BLaER1 treated with 17β-estradiol and CSF1 and Interleukin-3, amounts not matched to agents 10 nM and 100 nM (cell line): ENCODE measurements at regions not wholly inside any gene's neighbourhood (a gene's known extent, or its start where the extent isn't known, plus 50 kb on each side); places are given as distances from the start of the nearest gene placed in this dataset.

Experiments
- H3K27ac ChIP-seq, 11 experiments: shearing (Covaris generic); formaldehyde crosslinking; 2 replicates each; pipeline ENCODE4 v1.8.1; 2022
- H3K27me3 ChIP-seq, 11 experiments: shearing (Covaris generic); formaldehyde crosslinking; 2 replicates each; pipeline ENCODE4 v1.8.1; 2022
- H3K36me3 ChIP-seq, 11 experiments: shearing (Covaris generic); formaldehyde crosslinking; 2 replicates each; pipeline ENCODE4 v1.8.1; 2022
- H3K4me1 ChIP-seq, 10 experiments: shearing (Covaris generic); formaldehyde crosslinking; 2 replicates each; pipeline ENCODE4 v1.8.1; 2022
- H3K4me2 ChIP-seq, 11 experiments: shearing (Covaris generic); formaldehyde crosslinking; 2 replicates each; pipeline ENCODE4 v1.8.1; 2022
- H3K4me3 ChIP-seq, 10 experiments: shearing (Covaris generic); formaldehyde crosslinking; 2 replicates each; pipeline ENCODE4 v1.8.1; 2022
- H3K9ac ChIP-seq, 11 experiments: shearing (Covaris generic); formaldehyde crosslinking; 2 replicates each; pipeline ENCODE4 v1.8.1; 2022
- H3K9me3 ChIP-seq, 11 experiments: shearing (Covaris generic); formaldehyde crosslinking; replicated peaks in 1 of 11; 2 replicates each; pipeline ENCODE4 v1.8.1; 2022
- H4K20me1 ChIP-seq, 11 experiments: shearing (Covaris generic); formaldehyde crosslinking; 2 replicates each; pipeline ENCODE4 v1.8.1; 2022
- Cebpa-rat ChIP-seq, 11 experiments: shearing (Covaris generic); IDR thresholded peaks; 2 replicates each; pipeline ENCODE4 v1.8.1; 2022

DNA sequence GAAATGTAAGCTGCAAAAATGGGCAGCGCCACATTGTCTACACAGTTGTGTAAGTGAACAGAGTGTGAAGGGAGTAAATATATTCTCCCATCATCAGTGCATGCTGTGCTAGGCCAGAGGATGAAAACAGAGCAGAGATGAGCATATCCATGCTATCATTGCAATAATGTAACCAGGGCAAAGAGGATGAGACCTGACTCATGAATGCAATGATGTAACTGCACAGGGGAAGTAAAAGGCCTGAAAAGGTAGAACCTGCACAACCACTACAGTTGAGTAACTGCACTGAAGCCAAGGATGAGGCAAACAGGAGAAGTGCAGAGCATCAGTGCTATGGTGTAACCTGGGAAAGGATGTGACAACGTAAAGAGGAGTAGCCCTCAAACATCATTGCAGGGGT, 220.4 kb upstream of the FAM47C start:
- Histone ChIP-seq H4K20me1 (no peaks in the 10 kb centered on the region), H3K27me3 (peaks cover 15 to 76% (median 46%) of the 10 kb centered on the region in 11 experiments; a peak in 19 of 22 replicates), H3K4me2 (no peak overlapping the region), H3K4me3 (no peak overlapping the region), H3K36me3 (no peaks in the 10 kb centered on the region), H3K9ac (no peak overlapping the region), H3K9me3 (peaks cover 0 to 5% (median 0%) of the 10 kb centered on the region in 11 experiments; a peak in 1 of 22 replicates), H3K4me1 (peaks cover 0 to 9% (median 0%) of the 10 kb centered on the region in 10 experiments; a peak in 4 of 20 replicates), H3K27ac (no peak overlapping the region)
- TF ChIP-seq Cebpa-rat (IDR thresholded peaks at IDR 0.05), result no peak

DNA sequence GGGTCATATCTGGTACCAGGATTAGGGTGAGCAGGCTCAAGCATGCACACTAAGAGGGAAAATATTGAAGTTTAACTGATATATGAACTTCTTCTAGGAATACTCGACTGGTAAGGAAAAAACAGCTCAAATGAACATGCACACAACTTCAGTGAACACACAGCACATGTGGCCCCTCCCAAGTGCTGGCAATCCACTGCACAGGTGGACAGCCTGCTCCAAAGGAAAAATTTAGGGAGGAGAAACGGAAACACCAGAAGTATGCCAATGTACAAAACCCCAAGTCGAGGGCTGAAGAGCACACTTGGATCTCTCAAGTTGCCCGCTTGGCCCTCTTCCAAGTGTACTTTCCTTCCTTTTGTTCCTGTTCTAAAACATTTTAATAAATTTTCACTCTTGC, 205.0 kb upstream of the FAM47C start:
- H3K4me1 ChIP-seq, result peaks cover 0 to 10% (median 0%) of the 10 kb centered on the region in 10 experiments; a peak in 6 of 20 replicates
- H3K9ac ChIP-seq, result no peak overlapping the region
- H3K27me3 ChIP-seq, result peaks cover 30 to 99% (median 69%) of the 10 kb centered on the region in 11 experiments; a peak in 21 of 22 replicates
- H3K9me3 ChIP-seq, result no peaks in the 10 kb centered on the region
- H3K4me3 ChIP-seq, result no peak overlapping the region
- no peaks in the 10 kb centered on the region for H4K20me1 ChIP-seq
- H3K36me3 ChIP-seq, result no peaks in the 10 kb centered on the region
- no peak for TF ChIP-seq Cebpa-rat (IDR thresholded peaks at IDR 0.05)
- H3K4me2 ChIP-seq, result no peak overlapping the region
- no peak overlapping the region for H3K27ac ChIP-seq

DNA sequence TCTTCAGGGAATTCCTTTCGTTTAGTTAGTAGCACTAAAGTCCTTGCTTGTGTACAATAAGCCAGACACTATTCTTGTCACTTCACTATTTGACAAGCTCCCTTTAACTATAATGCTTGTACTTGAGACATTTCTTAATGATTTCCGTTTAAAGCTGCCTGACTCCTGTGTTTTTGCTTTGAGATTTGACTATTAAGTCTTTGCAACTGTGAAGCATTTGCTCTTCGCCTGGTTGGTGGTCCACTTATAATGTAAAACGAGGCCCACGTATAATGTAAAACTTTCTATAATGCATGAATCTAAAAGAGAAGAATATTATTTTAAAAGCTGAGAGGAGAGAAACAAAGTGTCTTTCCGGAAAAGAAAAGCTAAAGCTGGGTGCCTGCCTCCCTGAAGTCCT, 204.1 kb upstream of the FAM47C start:
- no peaks in the 10 kb centered on the region for H4K20me1 ChIP-seq
- peaks cover 30 to 99% (median 76%) of the 10 kb centered on the region in 11 experiments; a peak in 21 of 22 replicates for H3K27me3 ChIP-seq
- H3K36me3 ChIP-seq, result no peaks in the 10 kb centered on the region
- H3K4me2 ChIP-seq, result no peak overlapping the region
- H3K9ac ChIP-seq, result no peak overlapping the region
- no peak overlapping the region for H3K4me3 ChIP-seq
- H3K27ac ChIP-seq, result no peak overlapping the region
- no peak for TF ChIP-seq Cebpa-rat (IDR thresholded peaks at IDR 0.05)
- H3K4me1 ChIP-seq, result peaks cover 0 to 1% (median 0%) of the 10 kb centered on the region in 10 experiments; a peak in 2 of 20 replicates
- no peaks in the 10 kb centered on the region for H3K9me3 ChIP-seq

DNA sequence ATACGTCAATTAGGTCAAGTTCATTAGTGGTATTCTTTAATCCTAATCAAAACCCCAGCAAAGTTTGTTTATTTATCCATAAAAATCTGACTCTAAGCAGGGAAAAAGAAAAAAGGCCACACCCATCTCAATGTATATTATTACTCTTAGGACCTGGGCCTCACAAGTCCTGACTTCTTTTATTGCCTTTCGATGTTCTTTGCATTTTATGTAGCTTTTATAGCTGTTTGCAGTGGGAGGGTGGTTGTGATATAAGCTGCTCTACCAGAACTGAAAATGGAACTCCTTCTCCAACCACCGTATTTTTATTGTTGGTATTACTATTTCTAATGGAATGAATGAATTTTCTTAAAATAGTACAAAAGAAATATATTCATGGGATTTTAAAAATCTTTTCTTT, 163.3 kb upstream of the FAM47C start:
- peaks cover 0 to 5% (median 0%) of the 10 kb centered on the region in 10 experiments; a peak in 1 of 20 replicates for H3K4me1 ChIP-seq
- H3K36me3 ChIP-seq, result no peaks in the 10 kb centered on the region
- no peaks in the 10 kb centered on the region for H3K9me3 ChIP-seq
- no peak overlapping the region for H3K27ac ChIP-seq
- no peak overlapping the region for H3K9ac ChIP-seq
- H3K27me3 ChIP-seq, result peaks cover 69 to 100% (median 91%) of the 10 kb centered on the region in 11 experiments
- no peak overlapping the region for H3K4me2 ChIP-seq
- H3K4me3 ChIP-seq, result no peak overlapping the region
- TF ChIP-seq Cebpa-rat (IDR thresholded peaks at IDR 0.05), result no peak
- H4K20me1 ChIP-seq, result no peaks in the 10 kb centered on the region

DNA sequence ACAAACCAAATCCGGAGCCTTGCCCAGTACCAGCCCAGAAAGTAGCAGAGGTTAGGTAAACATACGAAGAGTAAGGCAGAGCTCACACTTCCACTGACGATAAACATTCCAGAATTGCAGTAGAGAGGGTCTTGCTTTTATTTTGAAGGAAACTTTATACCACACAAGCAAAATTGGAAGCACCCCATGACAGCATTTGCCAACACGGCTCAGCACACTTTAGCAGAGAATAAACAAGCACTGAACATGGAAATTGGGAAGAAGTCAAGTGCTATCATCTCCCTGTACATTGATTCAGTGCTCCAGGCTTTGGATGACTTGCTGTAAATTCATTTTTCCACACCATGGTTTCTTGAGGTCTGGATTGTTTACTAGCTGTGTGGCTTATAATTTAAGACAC, 160.7 kb upstream of the FAM47C start:
- H4K20me1 ChIP-seq, result no peaks in the 10 kb centered on the region
- no peak overlapping the region for H3K4me3 ChIP-seq
- no peak overlapping the region for H3K9ac ChIP-seq
- peaks cover 76 to 100% (median 94%) of the 10 kb centered on the region in 11 experiments for H3K27me3 ChIP-seq
- TF ChIP-seq Cebpa-rat (IDR thresholded peaks at IDR 0.05), result no peak
- H3K27ac ChIP-seq, result no peak overlapping the region
- no peak overlapping the region for H3K4me2 ChIP-seq
- no peaks in the 10 kb centered on the region for H3K9me3 ChIP-seq
- no peaks in the 10 kb centered on the region for H3K36me3 ChIP-seq
- H3K4me1 ChIP-seq, result peaks cover 0 to 5% (median 0%) of the 10 kb centered on the region in 10 experiments; a peak in 1 of 20 replicates

DNA sequence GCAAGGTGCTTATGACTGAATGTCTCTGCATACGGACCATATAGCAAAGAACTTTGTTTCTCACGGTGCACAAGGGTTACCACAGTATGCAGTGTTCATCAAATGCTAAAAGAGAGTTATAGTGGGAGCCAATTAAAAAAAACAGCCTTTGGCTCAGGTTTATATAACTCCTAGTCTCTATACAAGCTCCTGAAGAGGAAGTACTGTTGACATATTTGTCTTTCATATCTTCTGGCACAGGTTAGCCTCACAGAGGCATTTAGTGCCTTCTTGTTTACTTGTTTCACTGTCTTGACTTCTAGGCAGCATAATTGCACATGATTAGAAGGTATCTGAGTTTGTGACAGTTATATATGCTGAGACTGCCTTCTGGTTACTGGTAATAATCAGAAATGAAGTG, 158.8 kb upstream of the FAM47C start:
- Histone ChIP-seq H3K9me3 (no peaks in the 10 kb centered on the region), H4K20me1 (no peaks in the 10 kb centered on the region), H3K4me1 (peaks cover 0 to 5% (median 0%) of the 10 kb centered on the region in 10 experiments; a peak in 1 of 20 replicates), H3K36me3 (no peaks in the 10 kb centered on the region), H3K9ac (no peak overlapping the region), H3K27ac (no peak overlapping the region), H3K4me3 (no peak overlapping the region), H3K4me2 (no peak overlapping the region), H3K27me3 (peaks cover 89 to 100% (median 97%) of the 10 kb centered on the region in 11 experiments)
- no peak for TF ChIP-seq Cebpa-rat (IDR thresholded peaks at IDR 0.05)

DNA sequence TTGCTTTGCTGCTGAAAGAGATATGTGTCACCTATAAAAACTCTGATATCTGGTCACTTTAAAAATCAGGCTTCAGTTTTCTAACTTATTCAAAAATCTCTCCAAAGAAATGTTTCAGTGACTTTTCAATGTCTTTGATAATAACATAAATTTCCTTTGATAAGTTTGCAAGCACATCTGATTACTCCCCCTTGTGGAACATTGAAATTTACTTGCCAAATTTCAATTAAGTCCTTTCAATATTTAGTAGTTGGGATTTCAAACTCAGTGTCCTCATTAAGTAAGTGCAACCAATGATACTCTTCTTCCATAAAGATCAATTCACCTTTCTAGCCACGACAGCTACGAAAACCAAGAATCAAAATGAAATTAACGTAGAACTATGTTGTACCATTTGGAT, 151.3 kb upstream of the FAM47C start:
- TF ChIP-seq Cebpa-rat (IDR thresholded peaks at IDR 0.05), result no peak

DNA sequence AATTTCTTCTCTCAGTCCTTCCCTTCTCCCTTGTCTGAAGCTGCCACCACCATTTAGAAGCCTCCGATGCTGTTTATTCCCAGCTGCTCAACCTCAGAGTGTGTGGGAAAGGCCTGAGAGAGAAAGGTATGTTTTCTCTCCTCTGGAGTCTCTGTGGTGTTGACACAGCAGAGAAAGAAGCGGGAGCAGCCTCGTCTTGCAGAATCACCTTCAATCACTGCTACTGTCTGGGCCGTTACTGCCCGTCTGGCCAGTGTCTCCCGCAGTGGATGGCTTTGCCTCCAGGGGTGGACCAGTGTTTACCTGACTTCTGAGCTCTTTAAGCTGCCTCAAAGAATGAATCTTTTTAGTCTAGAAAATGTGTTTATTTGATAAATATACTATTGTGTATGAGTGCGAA, 148.9 kb upstream of the FAM47C start:
- no peaks in the 10 kb centered on the region for H3K9me3 ChIP-seq
- no peak overlapping the region for H3K9ac ChIP-seq
- H3K4me1 ChIP-seq, result no peaks in the 10 kb centered on the region
- no peak overlapping the region for H3K27ac ChIP-seq
- no peak overlapping the region for H3K4me2 ChIP-seq
- H3K4me3 ChIP-seq, result no peak overlapping the region
- H4K20me1 ChIP-seq, result no peaks in the 10 kb centered on the region
- H3K36me3 ChIP-seq, result no peaks in the 10 kb centered on the region
- peaks cover 86 to 98% (median 95%) of the 10 kb centered on the region in 11 experiments for H3K27me3 ChIP-seq
- no peak for TF ChIP-seq Cebpa-rat (IDR thresholded peaks at IDR 0.05)

More for the DNA sequence above, 151.3 kb upstream of the FAM47C start:
- no peaks in the 10 kb centered on the region for H3K9me3 ChIP-seq
- no peaks in the 10 kb centered on the region for H4K20me1 ChIP-seq
- H3K27me3 ChIP-seq, result peaks cover 87 to 98% (median 95%) of the 10 kb centered on the region in 11 experiments
- H3K4me3 ChIP-seq, result no peak overlapping the region
- H3K27ac ChIP-seq, result no peak overlapping the region
- no peak overlapping the region for H3K4me2 ChIP-seq
- no peaks in the 10 kb centered on the region for H3K36me3 ChIP-seq
- H3K9ac ChIP-seq, result no peak overlapping the region
- H3K4me1 ChIP-seq, result no peaks in the 10 kb centered on the region

DNA sequence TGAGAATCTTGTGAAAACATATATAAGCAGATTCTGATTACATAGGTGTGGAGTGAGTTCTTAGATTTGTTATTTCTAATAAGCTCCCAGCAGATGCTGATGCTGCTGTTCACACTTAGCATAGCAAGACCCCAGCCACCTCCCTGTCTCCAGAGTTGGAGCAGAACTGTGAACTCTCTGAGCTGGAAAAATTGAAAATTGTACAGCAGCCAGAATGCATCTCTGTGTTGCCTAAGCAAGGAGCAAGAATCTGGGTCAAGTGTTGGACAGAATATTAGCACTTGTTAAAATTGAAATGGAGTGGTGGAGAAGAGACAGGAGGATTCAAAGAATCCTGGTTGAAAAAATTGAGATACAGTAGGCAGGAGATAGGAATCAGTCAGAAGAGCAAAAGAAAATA, 146.6 kb upstream of the FAM47C start:
- no peak overlapping the region for H3K9ac ChIP-seq

DNA sequence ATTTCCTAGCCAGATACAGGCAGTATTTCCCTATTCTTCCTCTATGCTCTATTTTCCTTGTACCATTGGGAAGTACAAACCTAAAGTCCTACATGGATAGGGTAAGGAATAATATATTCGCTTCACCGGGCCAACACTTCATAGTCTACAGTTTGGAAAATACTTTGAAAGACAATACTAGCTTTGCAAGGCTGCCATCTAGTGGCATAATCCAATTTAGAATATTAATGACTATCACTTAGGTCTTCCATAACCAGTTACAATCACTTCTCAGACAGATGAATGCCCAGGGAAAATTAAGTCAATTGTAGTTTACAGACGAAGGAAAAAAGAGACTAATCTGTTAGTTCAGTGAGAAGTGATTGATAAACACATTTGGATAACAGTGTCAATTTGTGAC, 141.0 kb upstream of the FAM47C start:
- Histone ChIP-seq H3K27me3 (peaks cover 72 to 94% (median 80%) of the 10 kb centered on the region in 11 experiments), H3K4me1 (no peaks in the 10 kb centered on the region), H3K4me2 (no peak overlapping the region), H3K9ac (no peak overlapping the region), H3K27ac (no peak overlapping the region), H3K36me3 (no peaks in the 10 kb centered on the region), H3K9me3 (no peaks in the 10 kb centered on the region), H4K20me1 (no peaks in the 10 kb centered on the region), H3K4me3 (no peak overlapping the region)
- TF ChIP-seq Cebpa-rat (IDR thresholded peaks at IDR 0.05), result no peak

More for the DNA sequence above, 146.6 kb upstream of the FAM47C start:
- Histone ChIP-seq H4K20me1 (no peaks in the 10 kb centered on the region), H3K4me3 (no peak overlapping the region), H3K4me1 (no peaks in the 10 kb centered on the region), H3K27me3 (peaks cover 87 to 98% (median 95%) of the 10 kb centered on the region in 11 experiments), H3K9me3 (no peaks in the 10 kb centered on the region), H3K4me2 (no peak overlapping the region), H3K27ac (no peak overlapping the region), H3K36me3 (no peaks in the 10 kb centered on the region)
- no peak for TF ChIP-seq Cebpa-rat (IDR thresholded peaks at IDR 0.05)
